HFF-Myc (cell line): ENCODE measurements at regions not wholly inside any gene's neighbourhood (a gene's known extent, or its start where the extent isn't known, plus 50 kb on each side); places are given as distances from the start of the nearest gene placed in this dataset.

Experiments used
- DNase-seq: peaks from one replicate; pipeline ENCODE4 v3.0.0-alpha.2; 2011; ENCODE audit warnings: low read depth; ENCODE audit errors: extremely low read depth
- H3K4me3 ChIP-seq: replicated peaks from 2 replicates; pipeline ENCODE4 v1.5.1; 2011; ENCODE audit warnings: low read depth, mild to moderate bottlenecking, control low read depth, low read length
- CTCF ChIP-seq: IDR thresholded peaks from 2 replicates; pipeline ENCODE4 v1.5.1; 2012; ENCODE audit warnings: mild to moderate bottlenecking, low read depth, low read length, control low read depth; ENCODE audit errors: missing control alignments

- H3K4me3 ChIP-seq = no peak overlapping the region
- TF ChIP-seq CTCF = no peak
- no peak for DNase-seq
Measured at GRCh38 chr20:60242836-60243505, 284.7 kb downstream of the CDH26 start.

DNA sequence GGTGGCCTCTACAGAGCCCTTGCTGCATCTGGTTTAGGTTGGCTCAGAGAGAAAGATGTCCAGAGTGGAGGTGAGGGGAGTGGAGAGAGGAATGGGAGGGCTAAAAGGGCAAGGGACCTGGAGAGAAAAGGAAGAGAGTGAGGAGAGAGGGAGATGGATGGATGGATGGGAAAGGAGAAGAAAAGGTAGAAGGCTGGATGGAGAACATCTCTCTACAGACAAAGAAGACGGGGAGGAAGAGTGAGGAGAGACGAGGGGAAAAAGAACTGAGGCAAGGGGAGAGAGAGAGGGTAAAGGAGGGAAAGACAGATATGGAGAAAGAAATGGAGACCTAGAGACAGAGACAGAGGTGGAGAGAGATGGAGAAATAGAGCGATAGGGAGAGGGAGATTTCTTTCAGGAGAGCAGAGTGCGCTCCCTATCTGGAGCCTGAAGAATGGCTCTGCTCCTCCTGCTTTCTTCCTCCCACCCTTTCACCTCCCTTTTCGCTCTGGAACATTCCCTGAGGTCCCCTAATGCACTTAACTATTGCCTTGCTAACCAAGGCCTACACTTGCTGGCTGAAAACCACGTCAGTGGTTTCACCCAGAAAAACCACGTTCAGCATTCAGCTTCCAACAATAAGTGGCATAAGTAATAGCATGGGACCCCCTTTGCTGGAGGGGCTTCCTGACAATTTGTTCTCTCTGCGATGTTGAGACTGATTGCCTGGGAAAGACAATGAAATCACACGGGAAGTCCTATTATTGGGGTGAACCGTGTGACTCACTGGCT lies 286.3 kb downstream of the CDH26 start:
- TF ChIP-seq CTCF = no peak
- H3K4me3 ChIP-seq = no peak overlapping the region
- DNase-seq = no peak

GRCh38 chr20:60246751-60247150 lies 288.5 kb downstream of the CDH26 start:
- H3K4me3 ChIP-seq = no peak overlapping the region
- no peak for DNase-seq
- no peak for TF ChIP-seq CTCF

DNA sequence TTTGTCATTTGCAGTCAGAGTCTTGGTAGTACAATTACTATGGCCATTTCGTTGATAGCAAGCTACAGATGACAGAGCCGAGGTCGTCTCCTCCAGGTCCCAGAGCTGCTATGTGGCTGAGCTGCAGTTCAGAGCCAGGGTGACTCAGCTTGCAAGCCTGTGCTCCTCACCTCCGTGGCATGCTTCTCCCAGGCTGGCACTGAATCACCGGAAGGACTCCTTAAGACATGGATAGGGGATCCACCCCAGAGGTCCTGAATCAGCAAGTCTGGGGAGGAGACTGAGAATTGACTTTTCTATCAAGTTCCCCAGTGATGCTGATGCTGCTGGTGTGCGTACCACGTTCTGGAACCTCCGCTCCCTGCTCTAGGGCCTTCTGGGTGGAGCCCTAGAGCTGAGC lies 291.2 kb downstream of the CDH26 start:
- H3K4me3 ChIP-seq = no peak overlapping the region
- no peak for TF ChIP-seq CTCF
- peak; percentile 81 for DNase-seq

- H3K4me3 ChIP-seq = no peak overlapping the region
- no peak for TF ChIP-seq CTCF
- no peak for DNase-seq
Measured at GRCh38 chr20:60250251-60250650, 292.0 kb downstream of the CDH26 start.

GRCh38 chr20:60252866-60253265 lies 294.6 kb downstream of the CDH26 start:
- no peak for TF ChIP-seq CTCF
- DNase-seq = no peak
- H3K4me3 ChIP-seq = no peak overlapping the region
